ENCODE measurements at regions not wholly inside any gene's neighbourhood (a gene's known extent, or its start where the extent isn't known, plus 50 kb on each side); places are given as distances from the start of the nearest gene placed in this dataset.

DNA sequence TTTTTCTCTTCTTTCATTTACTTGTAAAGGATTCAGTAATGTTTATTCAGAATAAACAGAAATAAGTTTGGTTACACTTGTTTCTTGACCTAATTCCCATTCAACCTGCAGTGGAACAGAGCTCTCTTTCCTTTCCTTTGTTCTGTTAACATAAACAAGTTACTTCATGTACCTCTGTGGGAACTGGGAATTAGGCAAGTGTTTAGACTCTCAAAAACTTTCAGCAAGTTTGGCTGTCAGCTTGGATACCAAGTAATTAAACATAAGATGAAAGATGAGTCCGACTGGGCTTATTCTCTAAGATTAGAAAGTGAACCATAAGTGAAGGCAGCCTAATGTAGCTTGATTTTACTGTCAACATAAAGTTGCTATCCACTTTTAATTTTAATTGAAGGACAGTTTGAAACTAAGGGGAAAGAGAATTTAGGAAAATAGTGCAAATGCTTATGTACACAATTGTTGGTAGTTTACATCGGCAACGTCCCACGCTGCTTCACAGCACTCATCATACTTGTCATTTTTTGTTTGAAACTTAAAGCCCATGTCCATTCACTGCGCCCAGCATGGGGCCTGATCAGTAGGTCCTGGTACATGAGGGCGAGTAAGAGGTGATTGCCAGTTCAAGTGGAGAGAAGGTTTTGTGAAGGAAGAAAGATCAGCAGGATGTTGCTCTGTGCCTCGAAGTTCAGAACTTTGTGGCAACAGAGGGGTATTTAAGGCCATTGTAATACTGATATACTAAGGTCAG lies 113.0 kb downstream of the PLEKHG1 start:
- TF ChIP-seq ARNTL (CRISPR knock-in tag; IDR thresholded peaks at IDR 0.05; ENCODE audit: borderline replicate concordance, low read depth), result no peak
- TF ChIP-seq TOX (CRISPR knock-in tag; IDR thresholded peaks at IDR 0.05; ENCODE audit: borderline replicate concordance), result no peak
- TF ChIP-seq, protein P1, sequence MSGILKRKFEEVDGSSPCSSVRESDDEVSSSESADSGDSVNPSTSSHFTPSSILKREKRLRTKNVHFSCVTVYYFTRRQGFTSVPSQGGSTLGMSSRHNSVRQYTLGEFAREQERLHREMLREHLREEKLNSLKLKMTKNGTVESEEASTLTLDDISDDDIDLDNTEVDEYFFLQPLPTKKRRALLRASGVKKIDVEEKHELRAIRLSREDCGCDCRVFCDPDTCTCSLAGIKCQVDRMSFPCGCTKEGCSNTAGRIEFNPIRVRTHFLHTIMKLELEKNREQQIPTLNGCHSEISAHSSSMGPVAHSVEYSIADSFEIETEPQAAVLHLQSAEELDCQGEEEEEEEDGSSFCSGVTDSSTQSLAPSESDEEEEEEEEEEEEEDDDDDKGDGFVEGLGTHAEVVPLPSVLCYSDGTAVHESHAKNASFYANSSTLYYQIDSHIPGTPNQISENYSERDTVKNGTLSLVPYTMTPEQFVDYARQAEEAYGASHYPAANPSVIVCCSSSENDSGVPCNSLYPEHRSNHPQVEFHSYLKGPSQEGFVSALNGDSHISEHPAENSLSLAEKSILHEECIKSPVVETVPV (CRISPR knock-in tag; IDR thresholded peaks at IDR 0.05), result no peak
- no peak for TF ChIP-seq ISL1 (CRISPR knock-in tag; IDR thresholded peaks at IDR 0.05)
- TF ChIP-seq OSR1 (CRISPR knock-in tag; IDR thresholded peaks at IDR 0.05), result no peak
- TF ChIP-seq ZFP3 (CRISPR knock-in tag; IDR thresholded peaks at IDR 0.05), result no peak
- TF ChIP-seq RARB (CRISPR knock-in tag; IDR thresholded peaks at IDR 0.05), result no peak
- TF ChIP-seq PATZ1 (CRISPR knock-in tag; IDR thresholded peaks at IDR 0.05; ENCODE audit: borderline replicate concordance), result no peak
- TF ChIP-seq SNAI2 (CRISPR knock-in tag; IDR thresholded peaks at IDR 0.05), result no peak
- TF ChIP-seq ZFP30 (CRISPR knock-in tag; IDR thresholded peaks at IDR 0.05), result no peak
- TF ChIP-seq POU6F1 (CRISPR knock-in tag; IDR thresholded peaks at IDR 0.05; ENCODE audit: borderline replicate concordance, low read depth), result no peak
- TF ChIP-seq ZNF8 (CRISPR knock-in tag; IDR thresholded peaks at IDR 0.05), result no peak

Measured in SK-N-SH treated with all-trans-retinoic acid at 6 μM for 48 hours (cell line).